H9 (cell line): ENCODE measurements at regions not wholly inside any gene's neighbourhood (a gene's known extent, or its start where the extent isn't known, plus 50 kb on each side); places are given as distances from the start of the nearest gene placed in this dataset.

ENCODE experiments used
- DNase-seq: peaks from one replicate; pipeline ENCODE4 v3.0.0-alpha.2; 2017
- H2AFZ ChIP-seq: one replicate; pipeline ENCODE4 v1.6.1; 2013; ENCODE audit warnings: mild to moderate bottlenecking, low read length, control low read depth, moderate library complexity
- H2AK5ac ChIP-seq: 2 replicates; pipeline ENCODE4 v1.6.1; 2013; ENCODE audit warnings: low read length, control low read depth, mixed read lengths; ENCODE audit not compliant: insufficient read length
- H2BK120ac ChIP-seq: one replicate; pipeline ENCODE4 v1.6.1; 2013; ENCODE audit warnings: low read depth, mild to moderate bottlenecking, low read length, control low read depth, inconsistent platforms; ENCODE audit not compliant: poor library complexity, severe bottlenecking
- H2BK12ac ChIP-seq: 2 replicates; pipeline ENCODE4 v1.6.1; 2013; ENCODE audit warnings: low read length, control low read depth, mixed read lengths, low read depth; ENCODE audit not compliant: insufficient read length
- H2BK15ac ChIP-seq: 2 replicates; pipeline ENCODE4 v1.6.1; 2013; ENCODE audit warnings: low read depth, low read length, control low read depth
- H2BK20ac ChIP-seq: one replicate; pipeline ENCODE4 v1.6.1; 2013; ENCODE audit warnings: low read depth, mild to moderate bottlenecking, low read length, control low read depth, inconsistent platforms; ENCODE audit not compliant: poor library complexity, severe bottlenecking
- H2BK5ac ChIP-seq: 2 replicates; pipeline ENCODE4 v1.6.1; 2013; ENCODE audit warnings: low read length, control low read depth, mixed read lengths; ENCODE audit not compliant: insufficient read length
- H3K14ac ChIP-seq: 2 replicates; pipeline ENCODE4 v1.6.1; 2013; ENCODE audit warnings: low read length, control low read depth; ENCODE audit not compliant: insufficient read depth
- H3K18ac ChIP-seq: 2 replicates; pipeline ENCODE4 v1.6.1; 2013; ENCODE audit warnings: low read depth, mild to moderate bottlenecking, mixed read lengths, low read length, control low read depth; ENCODE audit not compliant: insufficient read length
- H3K23ac ChIP-seq: 2 replicates; pipeline ENCODE4 v1.6.1; 2013; ENCODE audit warnings: low read length, control low read depth, mixed read lengths, low read depth; ENCODE audit not compliant: insufficient read length
- H3K23me2 ChIP-seq: 2 replicates; pipeline ENCODE4 v1.6.1; 2013; ENCODE audit warnings: low read depth, mild to moderate bottlenecking, mixed read lengths, low read length, control low read depth; ENCODE audit not compliant: insufficient read length, poor library complexity, severe bottlenecking
- H3K27ac ChIP-seq: 2 replicates; pipeline ENCODE4 v1.5.1; 2013; ENCODE audit warnings: low read length, control low read depth, mixed read lengths, low read depth; ENCODE audit not compliant: insufficient read length
- H3K27me3 ChIP-seq: 2 replicates; pipeline ENCODE4 v1.6.1; 2013; ENCODE audit warnings: low read length, control low read depth, inconsistent platforms; ENCODE audit not compliant: insufficient read depth
- H3K4ac ChIP-seq: 2 replicates; pipeline ENCODE4 v1.6.1; 2013; ENCODE audit warnings: low read depth, mild to moderate bottlenecking, control low read depth, inconsistent platforms, low read length, moderate library complexity
- H3K4me1 ChIP-seq: 2 replicates; pipeline ENCODE4 v1.6.1; 2013; ENCODE audit warnings: low read length, control low read depth, inconsistent platforms; ENCODE audit not compliant: insufficient read depth
- H3K4me2 ChIP-seq: 2 replicates; pipeline ENCODE4 v1.6.1; 2013; ENCODE audit warnings: low read length, control low read depth, mixed read lengths; ENCODE audit not compliant: insufficient read length, insufficient read depth
- H3K56ac ChIP-seq: 2 replicates; pipeline ENCODE4 v1.6.1; 2013; ENCODE audit warnings: low read depth, mild to moderate bottlenecking, mixed read lengths, low read length, control low read depth; ENCODE audit not compliant: insufficient read length
- H3K79me1 ChIP-seq: 2 replicates; pipeline ENCODE4 v1.6.1; 2013; ENCODE audit warnings: low read depth, mild to moderate bottlenecking, moderate library complexity, low read length, control low read depth, inconsistent platforms; ENCODE audit not compliant: insufficient read depth, poor library complexity, severe bottlenecking
- H3K79me2 ChIP-seq: 2 replicates; pipeline ENCODE4 v1.6.1; 2013; ENCODE audit warnings: low read length, control low read depth, inconsistent platforms; ENCODE audit not compliant: insufficient read depth
- H3K9ac ChIP-seq: 2 replicates; pipeline ENCODE4 v1.6.1; 2013; ENCODE audit warnings: low read length, control low read depth, mixed read lengths; ENCODE audit not compliant: insufficient read length; ENCODE audit errors: extremely low read depth
- H3K9me3 ChIP-seq: one replicate; pipeline ENCODE4 v1.6.1; 2013; ENCODE audit warnings: low read depth, low read length, inconsistent platforms; ENCODE audit not compliant: control insufficient read depth
- H3T11ph ChIP-seq: one replicate; pipeline ENCODE4 v1.6.1; 2013; ENCODE audit warnings: mild to moderate bottlenecking, low read length, control low read depth, inconsistent platforms
- H4K20me1 ChIP-seq: one replicate; pipeline ENCODE4 v1.6.1; 2013; ENCODE audit not compliant: control insufficient read depth, insufficient read length, insufficient read depth
- H4K5ac ChIP-seq: 2 replicates; pipeline ENCODE4 v1.6.1; 2013; ENCODE audit warnings: low read depth, mild to moderate bottlenecking, mixed read lengths, low read length, control low read depth; ENCODE audit not compliant: insufficient read length
- H4K8ac ChIP-seq: replicated peaks from 2 replicates; pipeline ENCODE4 v1.6.1; 2013; ENCODE audit warnings: low read length, control low read depth, mixed read lengths, low read depth; ENCODE audit not compliant: insufficient read length
- H4K91ac ChIP-seq: 2 replicates; pipeline ENCODE4 v1.6.1; 2013; ENCODE audit warnings: low read depth, mild to moderate bottlenecking, moderate library complexity, mixed read lengths, low read length, control low read depth; ENCODE audit not compliant: insufficient read length
- H3K27ac Mint-ChIP-seq, 3 experiments: 2 replicates in 2 of 3; 3 replicates in 1 of 3; pipeline ENCODE4 v1.8.0; 2020 to 2021; ENCODE audit warnings: mixed read lengths in 3 of 3, mild to moderate bottlenecking in 1 of 3, moderate library complexity in 1 of 3
- H3K27me3 Mint-ChIP-seq: 2 replicates; pipeline ENCODE4 v1.8.0; 2021; ENCODE audit warnings: low read depth, mild to moderate bottlenecking, moderate library complexity, mixed read lengths
- H3K36me3 Mint-ChIP-seq, 3 experiments: 2 replicates in 2 of 3; 3 replicates in 1 of 3; pipeline ENCODE4 v1.8.0; 2020 to 2021; ENCODE audit warnings: low read depth in 3 of 3, mixed read lengths in 3 of 3; ENCODE audit not compliant: insufficient read depth in 1 of 3
- H3K4me1 Mint-ChIP-seq, 2 experiments: 2 replicates each; pipeline ENCODE4 v1.8.0; 2020; ENCODE audit warnings: mixed read lengths in 2 of 2
- H3K4me3 Mint-ChIP-seq, 2 experiments: 2 replicates in 1 of 2; 3 replicates in 1 of 2; pipeline ENCODE4 v1.8.0; 2020 to 2021; ENCODE audit warnings: mild to moderate bottlenecking in 2 of 2, mixed read lengths in 2 of 2, moderate library complexity in 1 of 2
- H3K9me3 Mint-ChIP-seq, 2 experiments: 2 replicates in 1 of 2; 3 replicates in 1 of 2; pipeline ENCODE4 v1.8.0; 2020; ENCODE audit warnings: mild to moderate bottlenecking in 2 of 2, mixed read lengths in 2 of 2, moderate library complexity in 1 of 2
- CTCF ChIP-seq: fragments of 200-600 bp; sonication (generic); conservative IDR thresholded peaks from 3 replicates; pipeline ENCODE4 v1.8.0; 2021; ENCODE audit warnings: antibody characterized with exemption, mild to moderate bottlenecking
- WGBS: extraction: QIAGEN DNeasy Blood & Tissue Kit; methylation state at CpG from one replicate; pipeline ENCODE4 v1.1.7; 2013; ENCODE audit warnings: missing lambda C conversion rate, low lambda C conversion rate, mixed read lengths; ENCODE audit not compliant: insufficient read length; ENCODE audit errors: extremely low coverage; 5-methylcytosine and 5-hydroxymethylcytosine counted together

GRCh38 chr16:5907544-5907943, 809.9 kb upstream of the EEF2KMT start:
- H3K18ac ChIP-seq = no peak overlapping the region
- no peak overlapping the region for H3K14ac ChIP-seq
- H3K9me3 ChIP-seq = no peaks in the 10 kb centered on the region
- H2AFZ ChIP-seq = no peak overlapping the region
- H3K4me1 ChIP-seq = no peaks in the 10 kb centered on the region
- no peaks in the 10 kb centered on the region for H3K23me2 ChIP-seq
- Mint-ChIP-seq H3K36me3 (no peaks in the 10 kb centered on the region; a peak in 2 of 7 replicates), H3K27me3 (no peaks in the 10 kb centered on the region; the same call in 1 of the 2 replicates), H3K9me3 (no peaks in the 10 kb centered on the region), H3K4me3 (no peak overlapping the region), H3K27ac (no peak overlapping the region), H3K4me1 (peaks cover 3 to 5% of the 10 kb centered on the region in 2 experiments; a peak in 2 of 4 replicates)
- no peak overlapping the region for H4K8ac ChIP-seq
- no peak overlapping the region for H3T11ph ChIP-seq
- TF ChIP-seq CTCF = no peak
- H3K27ac ChIP-seq = no peak overlapping the region
- no peak overlapping the region for H4K5ac ChIP-seq
- H3K27me3 ChIP-seq = no peaks in the 10 kb centered on the region
- no peak overlapping the region for H3K56ac ChIP-seq
- H4K20me1 ChIP-seq = no peaks in the 10 kb centered on the region
- H3K23ac ChIP-seq = no peak overlapping the region
- no CpG with 5 or more reads among the region's 5 CpGs for WGBS
- H2BK5ac ChIP-seq = no peak overlapping the region
- H2BK20ac ChIP-seq = no peak overlapping the region
- DNase-seq = no peak
- no peak overlapping the region for H3K4me2 ChIP-seq
- H3K9ac ChIP-seq = no peak overlapping the region
- no peak overlapping the region for H4K91ac ChIP-seq
- no peak overlapping the region for H2BK120ac ChIP-seq
- no peak overlapping the region for H3K4ac ChIP-seq
- no peak overlapping the region for H2AK5ac ChIP-seq
- H3K79me2 ChIP-seq = no peaks in the 10 kb centered on the region
- H3K79me1 ChIP-seq = no peaks in the 10 kb centered on the region
- H2BK12ac ChIP-seq = no peak overlapping the region
- no peak overlapping the region for H2BK15ac ChIP-seq
